Natural killer cell (primary cell): ENCODE measurements at regions not wholly inside any gene's neighbourhood (a gene's known extent, or its start where the extent isn't known, plus 50 kb on each side); places are given as distances from the start of the nearest gene placed in this dataset.

Experiments used
- ATAC-seq, 3 donors: fragments of 150-1000 bp in 2 of 3; fragments of 200-7000 bp in 1 of 3; cut with Tn5 transposase; 1 replicate in 1 of 3; 2 replicates in 2 of 3; pipeline ENCODE4 v1.10.0; 2021; ENCODE audit warnings: mild to moderate bottlenecking in 2 of 3, moderate library complexity in 2 of 3
- DNase-seq, 2 donors: peaks; one replicate each; pipeline versions ENCODE4 v3.0.0 to v3.0.0-alpha.2; 2013 to 2021; ENCODE audit warnings: mixed read lengths in 1 of 2
- H3K27ac ChIP-seq: one replicate; pipeline ENCODE4 v1.5.1; 2013; ENCODE audit warnings: mild to moderate bottlenecking, low read length
- H3K27me3 ChIP-seq: one replicate; pipeline ENCODE4 v1.6.1; 2013; ENCODE audit warnings: low read length; ENCODE audit not compliant: control insufficient read depth, insufficient read depth
- H3K36me3 ChIP-seq: one replicate; pipeline ENCODE4 v1.6.1; 2013; ENCODE audit warnings: low read length; ENCODE audit not compliant: control insufficient read depth, insufficient read depth
- H3K4me1 ChIP-seq: one replicate; pipeline ENCODE4 v1.6.1; 2013; ENCODE audit warnings: low read length; ENCODE audit not compliant: control insufficient read depth, insufficient read depth
- H3K4me3 ChIP-seq: one replicate; pipeline ENCODE4 v1.5.1; 2013; ENCODE audit warnings: low read length
- H3K9me3 ChIP-seq: one replicate; pipeline ENCODE4 v1.6.1; 2013; ENCODE audit warnings: low read length; ENCODE audit not compliant: control insufficient read depth, insufficient read depth
- H3K27ac Mint-ChIP-seq, 2 donors: one replicate each; pipeline ENCODE4 v1.8.0; 2022; ENCODE audit warnings: mild to moderate bottlenecking in 2 of 2, mixed read lengths in 2 of 2, moderate library complexity in 1 of 2
- H3K27me3 Mint-ChIP-seq, 2 donors: one replicate each; pipeline ENCODE4 v1.8.0; 2022; ENCODE audit warnings: low read depth in 2 of 2, mixed read lengths in 2 of 2
- H3K36me3 Mint-ChIP-seq: one replicate; pipeline ENCODE4 v1.8.0; 2022; ENCODE audit warnings: mixed read lengths
- H3K4me1 Mint-ChIP-seq, 2 donors: one replicate each; pipeline ENCODE4 v1.8.0; 2022; ENCODE audit warnings: mixed read lengths in 2 of 2
- H3K4me3 Mint-ChIP-seq: one replicate; pipeline ENCODE4 v1.8.0; 2022; ENCODE audit warnings: mild to moderate bottlenecking, moderate library complexity, mixed read lengths
- H3K9me3 Mint-ChIP-seq, 2 donors: one replicate each; pipeline ENCODE4 v1.8.0; 2022; ENCODE audit warnings: mixed read lengths in 2 of 2
- WGBS: methylation state at CpG from one replicate; pipeline ENCODE4 v1.1.7; 2013; ENCODE audit warnings: missing lambda C conversion rate; ENCODE audit not compliant: insufficient coverage; 5-methylcytosine and 5-hydroxymethylcytosine counted together
- intact Hi-C: fragments of 100-400 bp; cut with micrococcal nuclease; formaldehyde crosslinking; loops from one replicate; pipeline ENCODE4 v1.14.2; 2022
- TF ChIP-seq, protein P1 (sequence below): fragments of 200-600 bp; IDR thresholded peaks from one replicate; pipeline ENCODE4 v1.8.0; 2022; ENCODE audit warnings: antibody characterized with exemption

DNA sequence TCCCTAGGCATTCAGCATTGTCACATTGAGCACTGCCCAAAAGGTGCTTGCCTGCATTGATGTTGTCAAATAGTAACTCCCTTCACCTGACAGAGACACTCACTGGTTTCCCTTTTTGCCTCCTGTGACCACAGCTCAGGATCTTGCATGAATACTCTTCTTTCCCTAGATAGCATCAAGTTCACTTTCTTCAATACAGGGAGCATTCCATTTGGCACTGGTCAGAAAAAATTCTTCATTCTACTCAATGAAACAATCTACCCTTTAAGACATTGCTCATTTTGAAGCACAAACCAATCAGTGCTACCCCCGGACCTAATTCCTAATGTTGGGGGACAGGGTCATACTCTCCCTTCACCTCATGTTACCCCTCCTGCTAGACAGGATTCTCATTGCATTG lies 319.0 kb upstream of the SNX7 start:
- TF ChIP-seq, protein P1, sequence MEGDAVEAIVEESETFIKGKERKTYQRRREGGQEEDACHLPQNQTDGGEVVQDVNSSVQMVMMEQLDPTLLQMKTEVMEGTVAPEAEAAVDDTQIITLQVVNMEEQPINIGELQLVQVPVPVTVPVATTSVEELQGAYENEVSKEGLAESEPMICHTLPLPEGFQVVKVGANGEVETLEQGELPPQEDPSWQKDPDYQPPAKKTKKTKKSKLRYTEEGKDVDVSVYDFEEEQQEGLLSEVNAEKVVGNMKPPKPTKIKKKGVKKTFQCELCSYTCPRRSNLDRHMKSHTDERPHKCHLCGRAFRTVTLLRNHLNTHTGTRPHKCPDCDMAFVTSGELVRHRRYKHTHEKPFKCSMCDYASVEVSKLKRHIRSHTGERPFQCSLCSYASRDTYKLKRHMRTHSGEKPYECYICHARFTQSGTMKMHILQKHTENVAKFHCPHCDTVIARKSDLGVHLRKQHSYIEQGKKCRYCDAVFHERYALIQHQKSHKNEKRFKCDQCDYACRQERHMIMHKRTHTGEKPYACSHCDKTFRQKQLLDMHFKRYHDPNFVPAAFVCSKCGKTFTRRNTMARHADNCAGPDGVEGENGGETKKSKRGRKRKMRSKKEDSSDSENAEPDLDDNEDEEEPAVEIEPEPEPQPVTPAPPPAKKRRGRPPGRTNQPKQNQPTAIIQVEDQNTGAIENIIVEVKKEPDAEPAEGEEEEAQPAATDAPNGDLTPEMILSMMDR: no peak
- Histone ChIP-seq H3K4me1 (no peaks in the 10 kb centered on the region), H3K36me3 (no peaks in the 10 kb centered on the region), H3K4me3 (no peak overlapping the region), H3K27me3 (no peaks in the 10 kb centered on the region), H3K27ac (no peak overlapping the region), H3K9me3 (no peaks in the 10 kb centered on the region)
- DNase-seq: no peak
- H3K36me3 Mint-ChIP-seq: no peaks in the 10 kb centered on the region
- ATAC-seq: no peak
- peaks cover 6 to 11% of the 10 kb centered on the region in 2 donors for H3K4me1 Mint-ChIP-seq
- WGBS: 100% methylated on average over 1 of the region's 1 CpG
- H3K27ac Mint-ChIP-seq: no peak overlapping the region
- peaks cover 0 to under 1% of the 10 kb centered on the region in 2 donors for H3K9me3 Mint-ChIP-seq
- H3K4me3 Mint-ChIP-seq: no peak overlapping the region
- H3K27me3 Mint-ChIP-seq: no peaks in the 10 kb centered on the region
- intact Hi-C loops: no loop called here

DNA sequence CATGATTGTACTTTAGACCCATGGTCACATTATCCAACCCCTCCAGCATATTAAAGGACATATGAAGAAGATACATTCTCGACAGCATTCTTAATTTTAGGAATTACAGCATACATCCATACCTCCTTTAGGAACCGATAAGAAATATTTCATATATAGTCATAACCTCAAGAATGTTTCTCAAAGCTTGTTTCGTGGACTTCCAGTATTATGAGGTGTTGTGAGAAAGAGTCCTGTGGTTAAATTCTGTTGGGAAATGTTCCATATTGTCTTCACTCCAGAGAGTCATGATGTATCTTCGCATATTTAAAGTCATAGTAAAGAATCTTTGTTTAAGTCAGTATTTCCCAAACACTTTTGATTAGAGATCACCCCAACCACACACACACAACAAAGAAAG lies 321.0 kb upstream of the SNX7 start:
- Mint-ChIP-seq H3K4me3 (no peak overlapping the region), H3K27me3 (no peaks in the 10 kb centered on the region)
- TF ChIP-seq, protein P1: no peak

DNA sequence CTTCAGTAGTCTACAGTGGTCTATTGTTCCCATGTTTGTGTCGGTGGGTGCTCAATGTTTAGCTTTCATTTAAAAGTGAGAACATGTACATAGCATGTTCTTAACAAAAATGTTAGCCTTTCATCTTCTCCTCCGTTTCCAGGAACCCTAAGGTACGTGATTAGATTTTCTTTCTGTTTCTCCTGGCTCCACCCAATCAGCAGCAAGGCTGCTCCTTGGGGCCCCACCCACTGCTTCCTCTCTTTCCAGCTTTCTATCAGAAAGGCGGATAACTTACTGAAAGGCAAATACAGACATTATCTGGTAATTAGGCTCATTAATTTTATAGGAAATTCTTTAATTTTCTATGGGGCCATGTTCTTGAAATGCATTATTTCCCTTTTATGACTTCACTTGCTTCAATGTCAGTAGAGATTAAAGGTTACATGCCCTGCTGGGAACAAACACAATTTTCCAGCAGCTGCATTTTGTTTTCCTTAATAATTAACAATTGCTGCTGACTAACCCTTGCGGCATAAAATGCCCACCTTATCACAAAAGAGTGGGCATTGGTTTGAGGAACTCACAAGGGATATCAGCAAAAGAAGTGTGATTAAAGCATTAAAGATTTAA lies 324.9 kb upstream of the SNX7 start:
- Mint-ChIP-seq H3K27me3 (peaks cover 0 to 4% of the 10 kb centered on the region in 2 donors), H3K4me3 (no peak overlapping the region), H3K4me1 (peaks cover 11 to 19% of the 10 kb centered on the region in 2 donors), H3K9me3 (peaks cover 0 to 2% of the 10 kb centered on the region in 2 donors), H3K36me3 (no peaks in the 10 kb centered on the region), H3K27ac (no peak overlapping the region)
- DNase-seq: no peak
- no peak for ATAC-seq
- intact Hi-C loops: no loop called here
- H3K27me3 ChIP-seq: no peaks in the 10 kb centered on the region
- 97% methylated on average over 5 of the region's 5 CpGs for WGBS
- no peak overlapping the region for H3K4me3 ChIP-seq
- H3K36me3 ChIP-seq: no peaks in the 10 kb centered on the region
- TF ChIP-seq, protein P1: no peak
- H3K27ac ChIP-seq: no peak overlapping the region
- H3K4me1 ChIP-seq: no peaks in the 10 kb centered on the region
- H3K9me3 ChIP-seq: no peaks in the 10 kb centered on the region

More for the DNA sequence above, 321.0 kb upstream of the SNX7 start:
- Mint-ChIP-seq H3K9me3 (peaks cover 0 to 2% of the 10 kb centered on the region in 2 donors), H3K36me3 (no peaks in the 10 kb centered on the region), H3K27ac (no peak overlapping the region), H3K4me1 (peaks cover 6 to 11% of the 10 kb centered on the region in 2 donors)
- Histone ChIP-seq H3K9me3 (no peaks in the 10 kb centered on the region), H3K27ac (no peak overlapping the region), H3K27me3 (no peaks in the 10 kb centered on the region), H3K36me3 (no peaks in the 10 kb centered on the region), H3K4me3 (no peak overlapping the region), H3K4me1 (no peaks in the 10 kb centered on the region)
- DNase-seq (no peak), ATAC-seq (no peak)
- WGBS: 100% methylated on average over 2 of the region's 4 CpGs
- intact Hi-C loops: no loop called here

DNA sequence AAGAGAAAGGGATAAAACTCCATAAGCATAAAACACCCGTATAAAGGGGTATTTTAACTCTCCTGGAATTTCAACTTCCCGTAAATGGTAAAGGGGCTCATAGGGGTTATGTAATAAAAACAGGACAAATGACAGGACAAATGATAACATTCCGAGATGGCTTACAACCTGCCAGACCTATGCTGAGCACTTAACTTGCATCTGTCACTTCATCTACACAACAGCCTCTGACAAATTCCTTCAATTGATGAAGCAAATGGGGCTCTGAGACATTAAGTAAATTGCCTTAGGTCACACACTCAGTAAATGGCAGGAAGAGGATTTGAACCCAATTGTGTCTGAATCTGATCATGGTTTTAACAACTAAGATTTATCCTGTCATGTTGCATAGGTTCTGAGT lies 327.6 kb upstream of the SNX7 start:
- Mint-ChIP-seq H3K4me3 (no peak overlapping the region), H3K27me3 (peaks cover 0 to 4% of the 10 kb centered on the region in 2 donors), H3K27ac (no peak overlapping the region), H3K9me3 (peaks cover 0 to 2% of the 10 kb centered on the region in 2 donors), H3K4me1 (peaks cover 19 to 20% of the 10 kb centered on the region in 2 donors), H3K36me3 (no peaks in the 10 kb centered on the region)
- DNase-seq (no peak), ATAC-seq (no peak)
- intact Hi-C loops: no loop called here
- no peaks in the 10 kb centered on the region for H3K36me3 ChIP-seq
- TF ChIP-seq, protein P1: no peak
- H3K9me3 ChIP-seq: no peaks in the 10 kb centered on the region
- H3K27ac ChIP-seq: no peak overlapping the region
- no peaks in the 10 kb centered on the region for H3K27me3 ChIP-seq
- H3K4me1 ChIP-seq: no peaks in the 10 kb centered on the region
- no peak overlapping the region for H3K4me3 ChIP-seq
- WGBS: 79% methylated on average over 2 of the region's 3 CpGs
